ENCODE measurements at regions not wholly inside any gene's neighbourhood (a gene's known extent, or its start where the extent isn't known, plus 50 kb on each side); places are given as distances from the start of the nearest gene placed in this dataset.

DNA sequence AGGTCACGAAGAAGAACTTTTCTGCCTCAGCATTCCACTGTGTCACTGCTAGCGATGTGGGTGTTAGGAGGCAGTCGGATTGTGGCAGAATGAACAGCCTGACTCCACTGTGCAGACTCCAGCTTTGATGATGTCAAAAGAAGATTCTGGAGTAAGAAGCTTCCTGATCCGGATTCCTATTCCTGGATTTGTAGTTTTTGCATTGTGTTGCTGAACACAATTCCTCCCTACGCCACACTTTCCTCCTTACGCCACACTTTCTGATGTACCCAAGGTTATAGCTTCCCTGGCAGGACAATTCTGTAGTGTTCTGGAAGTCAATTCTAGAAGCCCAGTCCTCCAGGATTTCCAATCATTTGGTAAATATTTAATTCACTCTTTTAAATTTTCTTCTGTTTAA lies 665.2 kb upstream of the ADGRL2 start:
- TF ChIP-seq, protein P1, sequence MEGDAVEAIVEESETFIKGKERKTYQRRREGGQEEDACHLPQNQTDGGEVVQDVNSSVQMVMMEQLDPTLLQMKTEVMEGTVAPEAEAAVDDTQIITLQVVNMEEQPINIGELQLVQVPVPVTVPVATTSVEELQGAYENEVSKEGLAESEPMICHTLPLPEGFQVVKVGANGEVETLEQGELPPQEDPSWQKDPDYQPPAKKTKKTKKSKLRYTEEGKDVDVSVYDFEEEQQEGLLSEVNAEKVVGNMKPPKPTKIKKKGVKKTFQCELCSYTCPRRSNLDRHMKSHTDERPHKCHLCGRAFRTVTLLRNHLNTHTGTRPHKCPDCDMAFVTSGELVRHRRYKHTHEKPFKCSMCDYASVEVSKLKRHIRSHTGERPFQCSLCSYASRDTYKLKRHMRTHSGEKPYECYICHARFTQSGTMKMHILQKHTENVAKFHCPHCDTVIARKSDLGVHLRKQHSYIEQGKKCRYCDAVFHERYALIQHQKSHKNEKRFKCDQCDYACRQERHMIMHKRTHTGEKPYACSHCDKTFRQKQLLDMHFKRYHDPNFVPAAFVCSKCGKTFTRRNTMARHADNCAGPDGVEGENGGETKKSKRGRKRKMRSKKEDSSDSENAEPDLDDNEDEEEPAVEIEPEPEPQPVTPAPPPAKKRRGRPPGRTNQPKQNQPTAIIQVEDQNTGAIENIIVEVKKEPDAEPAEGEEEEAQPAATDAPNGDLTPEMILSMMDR (IDR thresholded peaks at IDR 0.05): no peak
- H3K4me3 ChIP-seq (ENCODE audit: low read length): no peak overlapping the region
- H3K27ac Mint-ChIP-seq: no peak overlapping the region
- DNase-seq: no peak
- CTCF ChIA-PET: no interaction called here
- no peak overlapping the region for H3K4me3 Mint-ChIP-seq
- H3K4me1 ChIP-seq (ENCODE audit: insufficient read depth, low read length): no peaks in the 10 kb centered on the region
- no peaks in the 10 kb centered on the region for H3K36me3 ChIP-seq (ENCODE audit: insufficient read depth, low read length)
- H3K27ac ChIP-seq (ENCODE audit: low read depth in 1 of 2, low read length in 2 of 2): no peak overlapping the region
- ATAC-seq (ENCODE audit: poor library complexity): no peak
- H3K9me3 Mint-ChIP-seq: no peaks in the 10 kb centered on the region
- H3K36me3 Mint-ChIP-seq (ENCODE audit: low read depth): no peaks in the 10 kb centered on the region
- no peaks in the 10 kb centered on the region for H3K4me1 Mint-ChIP-seq (ENCODE audit: low read depth)
- intact Hi-C loops (cut with DNase I, micrococcal nuclease): no loop called here
- no peaks in the 10 kb centered on the region for H3K27me3 Mint-ChIP-seq
- peaks cover 0 to 8% of the 10 kb centered on the region in 2 experiments for H3K9me3 ChIP-seq (ENCODE audit: control insufficient read depth in 1 of 2, insufficient read depth in 1 of 2, low read length in 2 of 2)
- POLR2A ChIA-PET: no interaction called here
- H3K27me3 ChIP-seq (ENCODE audit: control insufficient read depth in 1 of 2, insufficient read depth in 2 of 2, low read length in 2 of 2): no peaks in the 10 kb centered on the region

- H3K4me3 ChIP-seq (ENCODE audit: low read length): no peak overlapping the region
- intact Hi-C loops (cut with DNase I, micrococcal nuclease): no loop called here
- H3K4me1 Mint-ChIP-seq (ENCODE audit: low read depth): no peaks in the 10 kb centered on the region
- CTCF ChIA-PET: no interaction called here
- no peak for ATAC-seq (ENCODE audit: poor library complexity)
- peaks cover 0 to 5% of the 10 kb centered on the region in 2 experiments for H3K9me3 ChIP-seq (ENCODE audit: control insufficient read depth in 1 of 2, insufficient read depth in 1 of 2, low read length in 2 of 2)
- peaks cover 14% of the 10 kb centered on the region for H3K9me3 Mint-ChIP-seq
- H3K27me3 ChIP-seq (ENCODE audit: control insufficient read depth in 1 of 2, insufficient read depth in 2 of 2, low read length in 2 of 2): no peaks in the 10 kb centered on the region
- TF ChIP-seq, protein P1 (IDR thresholded peaks at IDR 0.05): no peak
- H3K36me3 Mint-ChIP-seq (ENCODE audit: low read depth): no peaks in the 10 kb centered on the region
- H3K27ac ChIP-seq (ENCODE audit: low read depth in 1 of 2, low read length in 2 of 2): no peak overlapping the region
- POLR2A ChIA-PET: no interaction called here
- H3K4me1 ChIP-seq (ENCODE audit: insufficient read depth, low read length): no peaks in the 10 kb centered on the region
- H3K27ac Mint-ChIP-seq: no peak overlapping the region
- DNase-seq: no peak
- no peaks in the 10 kb centered on the region for H3K36me3 ChIP-seq (ENCODE audit: insufficient read depth, low read length)
- H3K27me3 Mint-ChIP-seq: no peaks in the 10 kb centered on the region
- no peak overlapping the region for H3K4me3 Mint-ChIP-seq
Observed at GRCh38 chr1:81129776-81130175, 671.0 kb upstream of the ADGRL2 start.

GRCh38 chr1:81129366-81129765 lies 671.4 kb upstream of the ADGRL2 start:
- intact Hi-C loops (cut with DNase I, micrococcal nuclease): no loop called here
- ATAC-seq (ENCODE audit: poor library complexity): no peak
- no peaks in the 10 kb centered on the region for H3K27me3 ChIP-seq (ENCODE audit: control insufficient read depth in 1 of 2, insufficient read depth in 2 of 2, low read length in 2 of 2)
- DNase-seq: no peak
- TF ChIP-seq, protein P1 (IDR thresholded peaks at IDR 0.05): no peak
- H3K4me3 Mint-ChIP-seq: no peak overlapping the region
- H3K27ac ChIP-seq (ENCODE audit: low read depth in 1 of 2, low read length in 2 of 2): no peak overlapping the region
- ChIA-PET POLR2A (no interaction called here), CTCF (no interaction called here)
- H3K4me1 Mint-ChIP-seq (ENCODE audit: low read depth): no peaks in the 10 kb centered on the region
- H3K9me3 ChIP-seq (ENCODE audit: control insufficient read depth in 1 of 2, insufficient read depth in 1 of 2, low read length in 2 of 2): peaks cover 0 to 5% of the 10 kb centered on the region in 2 experiments
- peaks cover 14% of the 10 kb centered on the region for H3K9me3 Mint-ChIP-seq
- no peaks in the 10 kb centered on the region for H3K27me3 Mint-ChIP-seq
- H3K27ac Mint-ChIP-seq: no peak overlapping the region
- H3K4me1 ChIP-seq (ENCODE audit: insufficient read depth, low read length): no peaks in the 10 kb centered on the region
- H3K4me3 ChIP-seq (ENCODE audit: low read length): no peak overlapping the region
- no peaks in the 10 kb centered on the region for H3K36me3 ChIP-seq (ENCODE audit: insufficient read depth, low read length)
- H3K36me3 Mint-ChIP-seq (ENCODE audit: low read depth): no peaks in the 10 kb centered on the region
